ENCODE measurements at regions not wholly inside any gene's neighbourhood (a gene's known extent, or its start where the extent isn't known, plus 50 kb on each side); places are given as distances from the start of the nearest gene placed in this dataset.

DNA sequence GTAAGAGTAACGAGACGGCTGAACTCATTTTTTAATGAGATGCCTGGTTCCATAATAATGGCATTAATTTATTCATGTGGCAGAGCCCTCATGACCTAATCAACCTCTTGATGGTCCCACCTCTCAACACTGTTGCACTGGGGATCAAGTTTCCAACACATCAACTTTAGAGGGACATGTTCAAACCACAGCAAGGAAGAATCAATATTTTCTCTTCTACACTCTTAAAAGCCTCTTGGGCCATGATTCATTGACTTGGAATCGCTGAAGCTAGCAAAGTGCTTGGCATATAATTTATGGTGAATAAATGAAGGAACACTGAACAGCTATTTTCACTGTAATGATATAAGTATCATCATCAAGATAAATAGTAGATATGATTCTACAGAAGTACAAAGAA, 333.0 kb downstream of the TNS1 start:
- TF ChIP-seq, protein P1, sequence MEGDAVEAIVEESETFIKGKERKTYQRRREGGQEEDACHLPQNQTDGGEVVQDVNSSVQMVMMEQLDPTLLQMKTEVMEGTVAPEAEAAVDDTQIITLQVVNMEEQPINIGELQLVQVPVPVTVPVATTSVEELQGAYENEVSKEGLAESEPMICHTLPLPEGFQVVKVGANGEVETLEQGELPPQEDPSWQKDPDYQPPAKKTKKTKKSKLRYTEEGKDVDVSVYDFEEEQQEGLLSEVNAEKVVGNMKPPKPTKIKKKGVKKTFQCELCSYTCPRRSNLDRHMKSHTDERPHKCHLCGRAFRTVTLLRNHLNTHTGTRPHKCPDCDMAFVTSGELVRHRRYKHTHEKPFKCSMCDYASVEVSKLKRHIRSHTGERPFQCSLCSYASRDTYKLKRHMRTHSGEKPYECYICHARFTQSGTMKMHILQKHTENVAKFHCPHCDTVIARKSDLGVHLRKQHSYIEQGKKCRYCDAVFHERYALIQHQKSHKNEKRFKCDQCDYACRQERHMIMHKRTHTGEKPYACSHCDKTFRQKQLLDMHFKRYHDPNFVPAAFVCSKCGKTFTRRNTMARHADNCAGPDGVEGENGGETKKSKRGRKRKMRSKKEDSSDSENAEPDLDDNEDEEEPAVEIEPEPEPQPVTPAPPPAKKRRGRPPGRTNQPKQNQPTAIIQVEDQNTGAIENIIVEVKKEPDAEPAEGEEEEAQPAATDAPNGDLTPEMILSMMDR (IDR thresholded peaks at IDR 0.05), result no peak
- no CpG with 5 or more reads among the region's 3 CpGs for WGBS (ENCODE audit: insufficient coverage)
- H2AFZ ChIP-seq (ENCODE audit: insufficient read depth, low read depth, low read length, poor library complexity, severe bottlenecking), result no peak overlapping the region

GRCh38 chr2:217667512-217667911, 335.3 kb downstream of the TNS1 start:
- TF ChIP-seq, protein P1 (IDR thresholded peaks at IDR 0.05), result no peak
- no peaks in the 10 kb centered on the region for H3K36me3 ChIP-seq (replicated peaks in 1 of 2; ENCODE audit: control insufficient read depth in 1 of 2, insufficient read depth in 2 of 2, low read length in 2 of 2)
- H3K27ac ChIP-seq (ENCODE audit: low read depth in 1 of 2, low read length in 2 of 2), result no peak overlapping the region
- Mint-ChIP-seq H3K27me3 (ENCODE audit: low read depth in 3 of 3) (peaks cover 2 to 14% (median 6%) of the 10 kb centered on the region in 3 donors), H3K9me3 (peaks cover 0 to 3% (median 0%) of the 10 kb centered on the region in 7 donors), H3K27ac (no peak overlapping the region), H3K4me3 (no peak overlapping the region), H3K4me1 (no peaks in the 10 kb centered on the region), H3K36me3 (no peaks in the 10 kb centered on the region)
- no peak overlapping the region for H3K4me3 ChIP-seq (replicated peaks in 1 of 3; ENCODE audit: low read depth in 2 of 3, low read length in 3 of 3)
- 83% methylated on average over 1 of the region's 3 CpGs for WGBS (ENCODE audit: insufficient coverage)
- intact Hi-C loops (cut with micrococcal nuclease), result no loop called here
- no peak overlapping the region for H3K4me2 ChIP-seq (replicated peaks; ENCODE audit: extremely low read depth, low read length, poor library complexity, severe bottlenecking)
- H3K79me2 ChIP-seq (ENCODE audit: insufficient read depth, low read length), result no peaks in the 10 kb centered on the region
- H4K20me1 ChIP-seq (ENCODE audit: insufficient read depth, low read length), result no peaks in the 10 kb centered on the region
- no peaks in the 10 kb centered on the region for H3K27me3 ChIP-seq (ENCODE audit: control insufficient read depth in 2 of 2, insufficient read depth in 2 of 2, low read length in 2 of 2)
- H2AFZ ChIP-seq (ENCODE audit: insufficient read depth, low read depth, low read length, poor library complexity, severe bottlenecking), result no peak overlapping the region
- no peak for DNase-seq
- no peaks in the 10 kb centered on the region for H3K4me1 ChIP-seq (ENCODE audit: control insufficient read depth in 1 of 2, insufficient read depth in 2 of 2, low read length in 2 of 2)
- no peak overlapping the region for H3K9ac ChIP-seq (ENCODE audit: insufficient read depth, low read length, poor library complexity, severe bottlenecking)
- H3K9me3 ChIP-seq (replicated peaks in 1 of 2; ENCODE audit: control insufficient read depth in 1 of 2, insufficient read depth in 1 of 2, low read length in 2 of 2), result no peaks in the 10 kb centered on the region

More for the DNA sequence above, 333.0 kb downstream of the TNS1 start:
- H3K79me2 ChIP-seq (ENCODE audit: insufficient read depth, low read length), result no peaks in the 10 kb centered on the region
- no peak overlapping the region for H3K9ac ChIP-seq (ENCODE audit: insufficient read depth, low read length, poor library complexity, severe bottlenecking)
- no peak overlapping the region for H3K27ac Mint-ChIP-seq
- H3K4me2 ChIP-seq (replicated peaks; ENCODE audit: extremely low read depth, low read length, poor library complexity, severe bottlenecking), result no peak overlapping the region
- peaks cover 0 to under 1% (median 0%) of the 10 kb centered on the region in 7 donors for H3K9me3 Mint-ChIP-seq
- no peak for DNase-seq
- no peaks in the 10 kb centered on the region for H3K27me3 ChIP-seq (ENCODE audit: control insufficient read depth in 2 of 2, insufficient read depth in 2 of 2, low read length in 2 of 2)
- no peak overlapping the region for H3K4me3 ChIP-seq (replicated peaks in 1 of 3; ENCODE audit: low read depth in 2 of 3, low read length in 3 of 3)
- no peaks in the 10 kb centered on the region for H3K4me1 Mint-ChIP-seq
- H3K27ac ChIP-seq (ENCODE audit: low read depth in 1 of 2, low read length in 2 of 2), result no peak overlapping the region
- no peaks in the 10 kb centered on the region for H4K20me1 ChIP-seq (ENCODE audit: insufficient read depth, low read length)
- peaks cover 5 to 11% (median 6%) of the 10 kb centered on the region in 3 donors for H3K27me3 Mint-ChIP-seq (ENCODE audit: low read depth in 3 of 3)
- H3K9me3 ChIP-seq (replicated peaks in 1 of 2; ENCODE audit: control insufficient read depth in 1 of 2, insufficient read depth in 1 of 2, low read length in 2 of 2), result no peaks in the 10 kb centered on the region
- no peak overlapping the region for H3K4me3 Mint-ChIP-seq
- no peaks in the 10 kb centered on the region for H3K4me1 ChIP-seq (ENCODE audit: control insufficient read depth in 1 of 2, insufficient read depth in 2 of 2, low read length in 2 of 2)
- intact Hi-C loops (cut with micrococcal nuclease), result no loop called here
- no peaks in the 10 kb centered on the region for H3K36me3 ChIP-seq (replicated peaks in 1 of 2; ENCODE audit: control insufficient read depth in 1 of 2, insufficient read depth in 2 of 2, low read length in 2 of 2)
- no peaks in the 10 kb centered on the region for H3K36me3 Mint-ChIP-seq

Measured in CD14-positive monocyte (primary cell).